NCI-H524 (cell line): ENCODE measurements at regions not wholly inside any gene's neighbourhood (a gene's known extent, or its start where the extent isn't known, plus 50 kb on each side); places are given as distances from the start of the nearest gene placed in this dataset.
A peak's percentile ranks its signal among the peaks of the same experiment; 100 is the strongest.

Experiments
- DNase-seq, 2 experiments: peaks; one replicate each; lab custom pipeline; 2025; lab: John Stamatoyannopoulos, UW

DNA sequence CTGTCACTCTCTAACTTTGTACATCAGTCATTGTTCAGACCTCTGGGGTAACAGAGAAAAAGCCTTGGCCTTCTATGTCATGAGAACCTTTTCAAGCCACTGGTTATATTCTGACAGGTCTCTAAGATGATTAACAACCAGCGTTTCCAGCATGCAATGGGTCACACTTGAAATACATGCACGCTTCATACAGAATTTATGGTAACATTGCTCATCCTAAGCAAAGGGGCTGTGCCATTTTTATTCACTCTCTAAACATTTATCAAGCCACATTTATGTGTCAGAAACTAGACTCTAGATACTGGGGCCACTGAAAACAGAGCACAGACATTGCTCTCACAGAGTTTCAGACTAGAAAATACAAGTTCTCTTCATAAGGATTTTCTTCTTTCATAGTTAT is 501.4 kb upstream of the DAB1 start:
- no peak for DNase-seq

DNA sequence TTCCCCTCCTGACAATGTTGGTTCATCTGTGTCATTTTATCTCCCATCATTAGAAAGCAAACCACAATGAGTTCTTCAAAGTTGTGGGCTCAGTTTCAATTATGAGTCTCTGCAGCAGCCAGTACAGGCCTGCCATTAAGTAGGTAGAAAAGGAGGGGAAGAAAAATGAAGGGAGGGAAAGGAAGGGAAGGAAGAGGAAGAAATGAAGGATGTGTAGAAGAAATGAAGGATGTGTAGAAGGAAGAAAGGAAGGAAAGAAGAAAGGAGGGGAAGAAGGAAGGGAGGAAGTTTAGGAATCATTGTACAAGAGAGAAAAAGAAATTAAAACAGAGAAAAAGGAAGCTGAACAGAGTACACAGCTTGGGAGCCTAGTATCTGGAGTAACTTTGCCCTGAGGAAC is 498.3 kb upstream of the DAB1 start:
- DNase-seq, result no peak

DNA sequence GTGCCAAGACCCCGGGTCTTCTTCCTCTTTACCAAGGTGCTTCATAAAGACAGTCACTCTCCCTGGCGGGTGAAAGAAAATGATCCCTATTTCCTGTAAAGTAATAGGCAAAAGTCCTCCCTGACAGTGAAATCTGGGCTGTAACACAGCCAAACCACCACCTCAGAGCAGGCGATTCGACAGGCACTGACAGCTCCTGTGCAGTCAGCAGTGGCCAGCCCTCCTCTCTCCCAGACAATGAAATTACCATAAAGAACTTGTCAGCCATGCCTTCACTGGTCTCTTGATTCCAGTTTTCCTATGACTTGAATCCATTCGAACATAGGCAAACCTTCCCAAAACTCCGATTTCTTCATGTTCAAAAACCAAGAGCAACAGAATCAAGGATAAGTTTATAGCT is 492.2 kb upstream of the DAB1 start:
- no peak for DNase-seq

DNA sequence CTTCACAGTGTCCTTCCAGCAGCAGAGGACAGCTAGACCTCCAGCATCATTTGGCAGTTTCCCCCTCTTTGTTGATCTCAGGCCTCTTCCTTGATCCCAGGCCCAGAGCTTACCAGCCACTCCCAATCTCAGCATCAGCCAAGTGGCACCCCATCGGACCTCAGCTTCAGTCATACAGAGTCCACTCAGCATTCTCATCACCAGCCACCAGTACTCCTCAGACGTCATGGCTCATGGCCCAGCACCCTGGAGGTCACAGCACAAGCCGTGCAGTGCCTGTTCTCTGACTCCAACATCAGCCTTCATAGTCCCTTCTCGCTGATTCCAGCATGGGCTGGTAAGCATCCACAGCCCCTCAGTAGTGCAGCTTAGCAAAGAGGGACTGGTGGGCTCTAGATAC is 487.6 kb upstream of the DAB1 start:
- no peak for DNase-seq

DNA sequence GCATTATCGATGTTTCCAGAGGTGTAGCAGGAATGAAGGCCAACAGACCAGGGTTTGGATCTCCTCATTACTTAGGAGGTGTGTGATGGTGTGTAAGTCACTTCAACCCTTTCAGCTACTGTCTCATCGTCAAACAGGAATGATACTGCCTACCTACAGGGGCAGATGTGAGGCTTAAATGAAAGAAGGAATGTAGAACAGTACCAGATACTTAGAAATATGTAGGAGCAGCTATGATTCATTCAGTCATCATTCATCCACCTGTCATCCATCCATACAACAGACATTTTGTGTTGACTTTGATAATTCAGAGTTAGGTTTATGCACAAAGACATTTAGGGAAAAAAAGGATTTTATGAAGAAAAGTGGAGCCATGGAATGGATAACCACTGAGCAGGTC is 486.9 kb upstream of the DAB1 start:
- DNase-seq, result no peak

DNA sequence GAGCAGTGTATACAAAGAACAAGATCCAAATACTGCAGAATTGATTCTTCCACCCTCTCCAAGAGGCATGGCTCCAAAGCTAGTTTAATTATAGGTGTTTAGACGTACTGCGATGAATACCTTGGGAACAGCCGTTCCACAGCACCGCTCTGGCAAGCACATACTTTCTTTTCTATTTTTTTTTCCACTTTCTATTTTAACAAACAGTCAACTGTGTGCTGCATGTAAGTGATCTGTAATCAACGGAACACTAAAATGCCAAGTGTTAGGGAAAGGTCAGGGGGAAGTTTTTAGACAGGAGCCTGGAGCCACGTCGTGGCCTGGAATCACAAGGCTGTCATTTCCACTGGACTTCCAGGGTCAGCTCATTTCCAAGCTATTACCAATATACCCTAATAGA is 486.4 kb upstream of the DAB1 start:
- DNase-seq, result no peak

DNA sequence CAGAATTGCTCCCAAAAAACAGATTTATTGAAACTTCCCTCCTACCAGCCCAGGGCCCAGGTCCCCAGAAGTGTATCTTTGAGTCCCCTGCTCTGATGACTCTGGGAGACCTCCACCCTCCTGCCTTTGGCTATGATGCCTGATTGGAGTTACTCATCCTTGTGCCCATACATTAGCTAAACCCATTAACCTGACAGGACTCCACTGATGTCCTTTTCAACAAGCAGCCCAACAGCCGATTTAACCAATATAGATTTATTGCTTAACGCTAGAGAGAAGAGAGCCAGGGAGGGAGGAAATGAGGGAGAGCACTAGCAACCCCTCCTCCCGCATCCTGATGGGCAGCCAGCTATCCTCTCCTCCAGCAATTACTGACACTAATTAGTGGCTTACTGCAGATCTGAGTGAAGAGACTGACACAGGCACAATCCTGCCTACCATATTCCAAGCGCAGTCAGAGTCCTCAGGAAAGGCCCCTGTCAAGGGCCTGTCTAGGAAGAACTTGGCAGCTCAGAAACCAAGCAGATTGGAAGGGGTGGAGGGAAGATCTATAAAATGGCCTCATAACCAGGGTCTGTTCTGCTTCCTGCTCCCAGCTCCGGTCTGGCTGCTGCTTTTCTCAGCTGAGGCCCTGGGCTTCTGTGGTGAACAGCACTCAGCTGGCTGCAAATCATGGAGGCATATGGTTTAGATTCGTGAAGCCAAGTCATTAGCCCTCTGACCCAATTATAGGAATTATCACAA is 484.5 kb upstream of the DAB1 start:
- DNase-seq, result peak in 1 of 2 experiments; percentile 5

DNA sequence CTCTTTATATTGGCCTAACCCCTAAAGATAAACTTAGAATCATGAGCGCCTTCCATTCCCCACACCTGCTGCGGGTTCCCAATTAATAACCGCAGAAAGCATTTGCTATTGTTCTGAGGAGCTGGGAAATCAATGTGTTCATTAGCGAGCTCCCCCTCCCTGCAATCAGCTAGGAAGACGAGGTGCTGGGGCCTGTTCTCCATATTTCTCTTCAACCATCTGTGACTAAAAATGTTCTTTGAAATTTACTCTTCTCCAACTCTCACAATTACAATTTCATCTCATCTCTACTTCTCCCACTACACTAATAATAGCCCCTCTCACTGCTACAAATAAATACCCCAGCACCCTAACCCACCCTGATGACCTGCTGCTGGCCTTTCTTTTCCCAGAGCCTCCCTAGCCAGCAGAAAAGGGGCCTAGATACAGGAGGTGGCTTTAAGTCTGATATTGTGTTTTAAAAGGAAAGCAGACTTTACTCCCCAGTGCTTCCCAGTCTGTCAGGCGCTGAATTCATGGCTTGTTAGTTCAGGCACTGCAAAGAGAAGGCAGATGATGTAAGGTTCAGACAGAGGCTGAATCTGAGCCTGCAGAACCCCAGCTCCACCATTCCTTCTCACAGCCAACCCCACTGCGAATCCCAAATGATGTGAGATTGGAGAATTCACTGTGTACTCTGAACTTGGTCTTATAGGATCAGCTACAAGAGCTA is 477.5 kb upstream of the DAB1 start:
- no peak for DNase-seq

DNA sequence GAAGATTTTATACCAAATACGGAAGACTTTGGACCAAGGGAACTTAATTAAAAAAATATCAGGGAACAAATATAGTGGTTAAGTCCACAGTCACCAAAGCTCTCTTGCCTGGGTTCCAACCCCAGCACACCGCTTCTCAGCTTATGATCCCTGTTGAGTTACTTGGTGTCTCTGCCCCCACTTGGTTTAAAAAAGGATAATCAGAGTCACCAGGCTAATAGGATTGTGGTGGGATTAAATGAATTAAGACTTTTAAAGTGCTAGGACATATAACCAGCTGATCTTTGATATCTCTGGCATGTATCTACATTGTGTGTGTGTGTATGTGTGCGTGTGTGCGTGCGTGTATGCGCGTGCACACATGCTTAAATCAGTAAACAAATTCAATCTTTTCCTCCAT is 474.7 kb upstream of the DAB1 start:
- DNase-seq, result peak; percentile 31 to 83

DNA sequence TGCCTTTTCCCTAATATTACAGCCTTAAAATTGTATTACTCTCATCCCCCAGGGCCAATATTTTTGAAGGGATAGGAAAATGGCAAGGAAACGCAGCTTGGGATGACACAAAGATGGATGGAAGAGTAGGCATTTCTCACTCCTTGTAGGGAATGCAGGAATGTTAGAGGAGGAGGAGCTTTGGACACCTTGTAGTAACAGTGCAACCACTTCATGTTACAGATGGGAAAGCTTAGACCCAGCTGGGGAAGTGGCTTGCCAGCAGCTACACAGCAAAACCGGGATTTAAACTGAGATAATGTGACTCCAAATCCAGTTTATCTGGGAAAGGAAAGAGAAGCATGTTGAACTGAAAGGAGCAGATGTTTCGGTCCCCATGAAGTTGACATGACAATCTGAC is 473.7 kb upstream of the DAB1 start:
- DNase-seq, result peak; percentile 64 to 85

DNA sequence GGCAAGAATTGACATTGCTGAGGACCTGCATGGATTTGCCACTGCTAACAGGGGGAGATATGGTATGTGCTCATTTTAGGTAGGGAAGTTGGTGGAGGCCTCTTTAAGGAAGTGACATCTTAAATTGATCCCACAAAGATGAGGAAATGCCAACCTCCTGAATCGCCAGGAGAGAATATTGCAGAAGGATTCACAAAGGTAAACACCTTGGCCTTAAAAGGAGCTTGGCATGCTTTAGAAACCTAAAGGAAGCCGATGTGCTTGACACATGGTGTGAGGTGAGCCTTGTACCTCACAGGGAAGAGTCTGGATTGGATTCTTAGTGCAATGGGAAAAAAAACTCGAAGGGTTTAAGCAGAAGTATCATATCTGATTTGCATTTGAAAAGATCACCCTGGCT is 470.5 kb upstream of the DAB1 start:
- no peak for DNase-seq

DNA sequence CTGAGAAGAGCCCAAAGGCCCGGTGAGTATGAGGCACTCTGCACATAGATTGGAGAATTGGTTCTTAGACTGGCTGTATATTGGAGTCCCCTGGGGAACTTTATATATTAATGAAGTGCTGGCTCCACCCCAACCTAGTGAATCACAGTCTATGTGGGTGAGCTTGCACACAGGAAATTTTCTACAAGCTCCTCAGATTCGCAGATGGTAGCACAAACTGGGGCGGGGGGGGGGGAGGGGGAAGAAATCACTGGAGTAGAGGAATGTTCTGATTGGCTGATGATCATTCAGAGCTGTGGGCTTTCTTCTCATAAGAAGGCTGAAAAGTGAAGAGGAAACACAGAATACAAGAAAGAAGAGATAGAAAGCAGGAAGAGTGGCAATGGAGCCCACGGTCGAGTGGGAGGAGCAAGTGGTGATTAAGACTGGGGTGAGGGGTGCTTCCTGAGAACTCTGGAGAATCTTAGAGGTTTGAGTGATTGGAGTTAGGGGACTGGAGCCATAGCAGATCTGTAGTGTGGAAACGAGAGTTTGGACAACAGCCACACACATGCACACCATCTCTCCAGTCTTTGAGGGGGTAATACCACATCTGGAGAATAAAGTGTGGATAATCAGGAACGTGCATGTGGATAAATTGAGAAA is 465.9 kb upstream of the DAB1 start:
- no peak for DNase-seq

DNA sequence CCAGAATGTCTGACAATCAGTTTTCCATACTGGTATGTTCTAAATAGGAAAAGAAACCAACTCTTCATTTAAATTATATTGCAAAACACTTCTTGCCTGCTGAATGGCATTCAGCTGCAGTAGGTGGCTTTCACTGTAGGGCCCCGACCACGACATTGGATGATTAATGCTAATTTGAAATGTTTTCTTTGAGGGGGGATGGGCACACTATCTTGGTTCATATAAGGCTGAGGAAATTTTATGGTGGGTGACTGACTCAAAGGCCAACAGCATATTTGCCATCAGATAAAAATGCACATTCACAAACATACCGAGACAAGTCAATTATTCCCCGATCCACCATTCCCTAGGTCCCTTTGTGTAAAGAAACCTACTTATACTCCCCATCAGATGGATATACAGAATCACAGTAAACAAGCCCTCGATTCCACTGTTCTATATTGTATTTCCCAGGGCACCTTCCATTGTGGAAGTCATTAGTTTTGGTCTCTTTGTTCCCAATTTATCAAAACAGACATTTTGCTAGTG is 464.2 kb upstream of the DAB1 start:
- no peak for DNase-seq

DNA sequence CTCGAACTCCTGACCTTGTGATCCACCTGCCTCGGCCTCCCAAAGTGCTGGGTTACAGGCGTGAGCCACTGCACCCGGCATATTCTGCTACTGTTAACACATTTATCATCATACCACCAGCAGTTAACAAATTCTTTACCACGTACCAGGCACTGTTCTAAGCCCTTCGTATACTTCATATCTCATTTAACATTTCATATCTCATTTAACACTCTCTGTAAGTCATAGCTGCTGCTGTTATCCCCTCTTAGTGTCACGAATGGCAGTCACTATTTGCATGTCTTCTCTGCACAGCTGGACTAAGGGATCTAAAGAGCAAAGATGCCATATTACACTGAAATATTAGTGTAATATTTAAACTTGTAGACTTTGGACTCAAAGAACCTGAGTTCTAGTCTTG is 462.5 kb upstream of the DAB1 start:
- DNase-seq, result no peak

DNA sequence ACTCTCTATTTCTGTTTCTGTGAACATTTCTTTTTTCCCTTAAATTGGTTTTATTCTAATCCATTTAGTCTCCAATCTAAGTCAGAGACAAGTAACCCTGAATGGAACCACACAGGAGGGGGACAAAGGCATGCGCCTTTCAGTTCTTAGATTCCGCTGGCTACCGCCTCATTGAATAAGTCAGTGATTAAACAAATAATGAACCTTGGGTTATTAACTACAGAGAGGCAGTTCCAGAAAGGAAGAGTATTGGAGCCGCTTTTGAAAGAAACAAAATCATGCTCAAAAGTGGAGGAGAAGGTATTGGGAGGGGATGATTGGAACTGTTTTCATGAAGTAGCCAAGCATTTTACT is 459.8 kb upstream of the DAB1 start:
- DNase-seq, result no peak

DNA sequence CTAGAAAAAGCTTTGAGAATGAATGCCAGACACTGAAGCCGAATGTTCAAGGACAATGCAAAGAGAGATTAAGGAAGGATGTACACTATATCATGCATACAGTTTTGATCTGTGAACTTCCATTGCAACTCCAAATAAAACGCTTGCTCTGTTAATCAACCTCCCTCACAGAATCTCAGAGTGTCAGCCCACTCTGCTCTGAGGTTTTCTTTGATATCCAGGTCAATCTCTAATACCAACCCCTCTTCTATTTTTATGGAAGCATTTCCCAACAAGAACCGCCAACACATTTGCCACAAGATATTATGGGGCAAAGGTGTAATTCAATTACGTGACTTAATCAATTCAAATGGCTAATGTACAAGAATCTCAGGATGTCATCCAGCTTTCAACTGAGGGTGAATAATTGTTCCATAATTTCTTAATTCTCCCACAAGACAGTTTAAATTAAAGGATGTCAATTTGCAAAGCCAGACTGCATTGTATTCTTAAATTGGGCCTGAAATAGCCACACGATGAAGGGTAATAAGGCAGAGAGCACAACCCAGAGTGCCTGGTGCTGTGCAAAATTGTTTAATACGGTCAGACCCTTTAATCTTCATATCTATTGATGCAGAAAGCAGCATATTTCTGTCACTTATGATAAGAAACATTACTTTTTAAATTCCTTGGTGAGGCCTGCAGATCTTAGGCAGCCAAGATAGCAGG is 459.2 kb upstream of the DAB1 start:
- no peak for DNase-seq

DNA sequence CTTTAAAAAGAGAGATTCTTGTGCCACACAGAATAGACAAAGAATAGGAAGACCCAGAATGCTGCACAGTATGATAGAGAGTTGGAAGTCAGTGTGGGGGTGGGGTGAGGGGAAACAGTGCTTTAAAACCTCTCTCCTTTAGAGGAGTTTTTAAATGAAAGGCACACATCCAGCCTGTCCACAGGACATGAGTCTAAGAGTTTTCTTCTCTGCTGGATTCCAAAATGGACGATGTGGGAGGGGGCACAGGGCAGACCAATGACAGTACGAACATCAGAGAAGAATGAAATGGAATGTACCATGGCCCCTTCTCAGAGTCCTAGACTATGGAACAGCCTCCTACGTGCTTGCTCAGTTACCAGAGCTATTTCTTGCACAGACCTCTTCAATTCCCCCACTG is 458.2 kb upstream of the DAB1 start:
- DNase-seq, result no peak

DNA sequence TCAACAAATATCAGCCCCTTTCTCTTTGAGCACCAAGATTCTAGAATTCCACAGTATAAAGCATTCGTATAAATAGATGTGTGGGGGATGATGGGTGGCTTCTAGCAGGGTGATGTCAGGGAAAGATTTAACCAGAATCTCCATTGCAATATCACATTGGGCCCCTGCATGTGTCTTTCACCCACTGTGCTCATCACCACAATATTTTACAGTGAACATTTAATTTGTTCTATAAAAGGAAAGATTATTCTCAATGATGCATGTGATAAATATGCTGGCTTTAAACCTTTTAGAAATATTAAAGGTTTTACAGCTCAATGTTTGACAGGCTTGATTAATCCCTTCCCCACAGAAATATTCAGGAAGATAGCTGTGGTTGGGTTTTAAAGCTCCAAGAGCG is 457.8 kb upstream of the DAB1 start:
- no peak for DNase-seq

DNA sequence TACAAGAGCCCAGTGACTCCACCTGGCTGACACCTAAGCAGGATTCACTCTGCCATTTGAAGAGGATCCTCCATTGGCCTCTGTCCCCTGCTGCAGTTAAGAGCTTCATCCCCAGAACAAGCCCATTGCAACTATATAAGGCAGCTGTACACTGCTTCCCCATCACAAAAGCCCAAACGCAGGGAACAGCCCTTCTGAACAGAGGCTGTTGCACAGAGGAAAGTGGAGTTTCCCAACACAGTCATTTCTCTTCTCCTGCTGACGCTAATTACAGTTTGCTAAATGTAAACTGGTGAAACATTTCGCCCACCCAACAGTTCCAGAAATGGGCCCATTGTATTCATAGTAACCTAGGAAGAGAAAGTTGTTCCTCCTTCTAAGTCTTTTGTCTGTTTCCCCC is 455.8 kb upstream of the DAB1 start:
- DNase-seq, result no peak

DNA sequence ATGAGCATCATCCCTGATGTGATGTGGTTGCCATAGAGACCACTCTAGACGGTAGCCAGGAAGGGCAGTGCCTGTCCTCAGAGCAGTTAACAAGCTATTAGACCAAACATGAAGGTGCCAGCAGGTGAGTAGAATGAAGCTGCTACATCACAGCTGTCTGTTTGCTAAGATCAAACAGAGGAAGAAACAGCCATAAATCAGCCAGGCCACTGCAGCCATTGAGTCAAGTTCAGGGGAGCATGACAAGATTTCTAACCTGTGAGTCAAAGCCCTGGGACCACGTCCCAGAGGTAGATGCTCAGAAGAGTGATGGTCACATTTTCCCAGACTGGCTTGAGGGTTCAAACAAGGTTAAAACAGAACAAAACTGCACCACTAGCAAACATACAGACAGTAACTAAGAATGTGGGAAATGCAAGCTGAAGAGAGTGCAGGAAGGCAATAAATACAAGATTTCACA is 450.6 kb upstream of the DAB1 start:
- peak in 1 of 2 experiments; percentile 5 for DNase-seq

DNA sequence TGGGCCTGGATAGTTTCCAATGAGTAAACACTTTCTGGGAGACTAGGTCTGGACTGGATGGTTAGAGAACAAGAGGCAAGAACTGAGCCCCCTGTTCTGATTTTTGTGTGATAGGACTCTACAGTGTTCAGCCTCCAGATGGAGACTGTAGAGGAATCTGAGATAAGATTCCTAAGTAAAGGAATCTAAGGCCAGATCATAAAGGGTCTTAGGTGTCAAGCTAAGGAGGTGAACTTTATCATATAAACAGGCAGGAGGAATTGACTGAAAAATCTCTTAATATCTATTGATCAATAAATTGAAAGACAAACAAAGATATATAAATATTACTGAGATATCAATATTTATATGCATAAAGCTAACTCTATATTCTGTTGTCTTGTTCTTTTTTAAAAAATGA is 449.1 kb upstream of the DAB1 start:
- DNase-seq, result no peak

DNA sequence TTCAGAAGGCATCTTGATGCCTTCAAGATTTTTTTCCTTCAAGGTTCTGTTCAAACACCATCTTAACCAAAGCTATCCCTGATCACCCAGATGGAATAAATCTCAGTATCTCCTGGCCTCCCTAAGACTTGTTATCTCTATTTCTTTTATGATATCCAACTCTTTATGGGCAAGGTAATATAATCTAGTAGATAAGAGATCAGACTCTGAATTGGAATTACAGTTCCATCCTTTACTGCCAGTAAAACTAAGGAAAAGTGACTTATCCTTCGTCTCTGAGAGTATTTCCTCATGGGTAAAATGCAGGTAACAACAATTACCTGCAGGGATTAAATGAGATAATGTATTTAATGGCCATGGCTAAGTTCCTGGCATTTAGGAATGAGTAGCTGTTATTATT is 445.0 kb upstream of the DAB1 start:
- no peak for DNase-seq

DNA sequence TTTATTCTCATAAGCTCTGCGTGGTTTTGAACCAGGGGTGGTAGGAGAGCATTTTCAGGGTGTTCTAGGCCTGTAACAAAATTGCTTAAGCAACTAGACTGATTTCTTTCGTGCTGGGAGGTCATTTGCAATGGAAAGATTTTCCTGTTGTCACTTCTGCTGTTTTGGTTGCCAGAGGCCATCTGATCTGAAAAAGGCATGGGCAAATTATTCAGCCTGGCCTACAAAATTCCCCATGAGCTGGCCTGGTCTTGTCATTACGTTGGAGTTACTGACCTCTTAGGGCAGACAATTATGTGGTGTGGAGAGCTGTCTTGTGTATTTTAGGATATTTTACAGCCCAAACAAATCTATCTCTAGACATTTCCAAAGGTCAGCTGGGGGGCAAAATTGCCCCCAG is 444.4 kb upstream of the DAB1 start:
- no peak for DNase-seq
